Ovary (tissue), 3 donors: ENCODE measurements at regions not wholly inside any gene's neighbourhood (a gene's known extent, or its start where the extent isn't known, plus 50 kb on each side); places are given as distances from the start of the nearest gene placed in this dataset.

Experiments used
- EP300 ChIP-seq: sonication (generic); formaldehyde crosslinking; IDR thresholded peaks from one replicate; pipeline ENCODE4 v1.6.1; 2017; ENCODE audit warnings: antibody characterized with exemption
- POLR2A ChIP-seq: fragments of 450-650 bp; IDR thresholded peaks from one replicate; pipeline ENCODE4 v1.6.1; 2017; ENCODE audit warnings: antibody characterized with exemption, mild to moderate bottlenecking, moderate library complexity
- TF ChIP-seq, protein P1 (sequence below), 3 donors: fragments of 450-650 bp in 2 of 3; fragments of 200-600 bp in 1 of 3; IDR thresholded peaks; one replicate each; pipeline versions ENCODE4 v1.5.1 to v1.8.0; 2016 to 2022; ENCODE audit warnings: antibody characterized with exemption in 3 of 3, mild to moderate bottlenecking in 1 of 3
- donor health status: DM: no; HTN: no; CAD: no.

DNA sequence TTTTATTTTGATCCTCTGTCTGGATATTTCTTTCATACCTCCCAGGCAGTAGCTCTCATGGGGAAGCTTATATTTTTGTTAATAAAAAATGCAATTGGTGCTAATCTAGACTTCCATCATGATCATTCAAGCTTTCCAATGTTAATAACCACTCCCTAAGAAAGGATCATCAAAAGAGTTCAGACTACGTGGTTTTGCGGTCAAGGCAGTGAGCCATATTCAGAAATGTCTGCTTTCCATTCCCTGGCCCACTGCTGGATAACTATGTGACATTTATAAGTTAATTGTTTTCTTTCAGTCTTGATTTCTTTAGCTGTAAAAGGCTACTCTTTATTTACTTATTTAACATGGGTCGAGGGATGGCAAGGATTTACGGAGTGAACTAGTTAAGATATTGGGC, 414.6 kb downstream of the LMO4 start:
- TF ChIP-seq, protein P1, sequence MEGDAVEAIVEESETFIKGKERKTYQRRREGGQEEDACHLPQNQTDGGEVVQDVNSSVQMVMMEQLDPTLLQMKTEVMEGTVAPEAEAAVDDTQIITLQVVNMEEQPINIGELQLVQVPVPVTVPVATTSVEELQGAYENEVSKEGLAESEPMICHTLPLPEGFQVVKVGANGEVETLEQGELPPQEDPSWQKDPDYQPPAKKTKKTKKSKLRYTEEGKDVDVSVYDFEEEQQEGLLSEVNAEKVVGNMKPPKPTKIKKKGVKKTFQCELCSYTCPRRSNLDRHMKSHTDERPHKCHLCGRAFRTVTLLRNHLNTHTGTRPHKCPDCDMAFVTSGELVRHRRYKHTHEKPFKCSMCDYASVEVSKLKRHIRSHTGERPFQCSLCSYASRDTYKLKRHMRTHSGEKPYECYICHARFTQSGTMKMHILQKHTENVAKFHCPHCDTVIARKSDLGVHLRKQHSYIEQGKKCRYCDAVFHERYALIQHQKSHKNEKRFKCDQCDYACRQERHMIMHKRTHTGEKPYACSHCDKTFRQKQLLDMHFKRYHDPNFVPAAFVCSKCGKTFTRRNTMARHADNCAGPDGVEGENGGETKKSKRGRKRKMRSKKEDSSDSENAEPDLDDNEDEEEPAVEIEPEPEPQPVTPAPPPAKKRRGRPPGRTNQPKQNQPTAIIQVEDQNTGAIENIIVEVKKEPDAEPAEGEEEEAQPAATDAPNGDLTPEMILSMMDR (IDR thresholded peaks at IDR 0.05): no peak
- TF ChIP-seq EP300 (no peak), POLR2A (no peak)
